ENCODE measurements at regions not wholly inside any gene's neighbourhood (a gene's known extent, or its start where the extent isn't known, plus 50 kb on each side); places are given as distances from the start of the nearest gene placed in this dataset.

DNA sequence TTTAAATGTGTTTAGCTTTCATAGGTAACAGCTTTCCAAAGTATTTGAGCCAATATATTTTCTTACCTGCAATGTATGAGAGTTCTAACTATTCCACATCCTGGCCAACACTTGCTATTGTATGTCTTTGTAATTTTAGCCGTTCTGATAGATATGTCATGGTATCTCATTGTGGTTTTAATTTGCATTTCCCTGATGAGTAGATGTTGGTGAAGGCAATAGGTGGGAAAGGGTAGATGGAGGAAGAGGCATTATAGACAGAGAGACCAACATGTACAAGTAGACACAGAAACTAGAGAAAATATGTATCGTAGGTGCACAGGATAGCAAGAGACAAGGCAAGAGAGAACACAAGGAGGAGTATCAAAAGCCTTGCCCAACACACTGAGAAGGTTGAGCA, 54.8 kb upstream of the CCDC71L start:
- TF ChIP-seq, protein P1, sequence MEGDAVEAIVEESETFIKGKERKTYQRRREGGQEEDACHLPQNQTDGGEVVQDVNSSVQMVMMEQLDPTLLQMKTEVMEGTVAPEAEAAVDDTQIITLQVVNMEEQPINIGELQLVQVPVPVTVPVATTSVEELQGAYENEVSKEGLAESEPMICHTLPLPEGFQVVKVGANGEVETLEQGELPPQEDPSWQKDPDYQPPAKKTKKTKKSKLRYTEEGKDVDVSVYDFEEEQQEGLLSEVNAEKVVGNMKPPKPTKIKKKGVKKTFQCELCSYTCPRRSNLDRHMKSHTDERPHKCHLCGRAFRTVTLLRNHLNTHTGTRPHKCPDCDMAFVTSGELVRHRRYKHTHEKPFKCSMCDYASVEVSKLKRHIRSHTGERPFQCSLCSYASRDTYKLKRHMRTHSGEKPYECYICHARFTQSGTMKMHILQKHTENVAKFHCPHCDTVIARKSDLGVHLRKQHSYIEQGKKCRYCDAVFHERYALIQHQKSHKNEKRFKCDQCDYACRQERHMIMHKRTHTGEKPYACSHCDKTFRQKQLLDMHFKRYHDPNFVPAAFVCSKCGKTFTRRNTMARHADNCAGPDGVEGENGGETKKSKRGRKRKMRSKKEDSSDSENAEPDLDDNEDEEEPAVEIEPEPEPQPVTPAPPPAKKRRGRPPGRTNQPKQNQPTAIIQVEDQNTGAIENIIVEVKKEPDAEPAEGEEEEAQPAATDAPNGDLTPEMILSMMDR (IDR thresholded peaks at IDR 0.05): no peak
- TF ChIP-seq EZH2 (IDR thresholded peaks at IDR 0.05; ENCODE audit: borderline replicate concordance, insufficient read depth, low read depth, low read length, poor library complexity, severe bottlenecking): no peak
